GM21786 (cell line): ENCODE measurements at regions not wholly inside any gene's neighbourhood (a gene's known extent, or its start where the extent isn't known, plus 50 kb on each side); places are given as distances from the start of the nearest gene placed in this dataset.

Experiments used
- ATAC-seq: cut with Tn5 transposase; IDR thresholded peaks from one replicate; pipeline ENCODE4 v1.9.1; 2021; ENCODE audit not compliant: unreplicated experiment

DNA sequence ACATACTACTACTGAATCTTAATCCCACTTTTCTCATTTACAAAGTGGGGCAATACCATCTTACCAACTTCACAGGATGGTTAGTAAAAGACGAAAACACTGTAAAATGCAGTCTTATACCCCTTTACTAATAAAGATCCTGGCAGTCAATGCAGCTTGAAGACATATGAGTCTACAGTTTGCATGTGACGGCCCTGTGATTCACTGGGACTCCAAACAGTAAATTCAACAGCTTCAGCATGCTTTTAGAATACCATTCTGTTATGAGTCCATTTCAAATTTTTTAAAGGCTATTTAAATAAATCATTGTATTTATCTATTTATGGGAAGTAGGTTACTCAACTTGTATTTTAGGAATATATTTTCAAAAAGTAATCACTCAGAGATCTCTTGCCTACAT, 629.1 kb downstream of the LIG4 start:
- ATAC-seq = no peak

DNA sequence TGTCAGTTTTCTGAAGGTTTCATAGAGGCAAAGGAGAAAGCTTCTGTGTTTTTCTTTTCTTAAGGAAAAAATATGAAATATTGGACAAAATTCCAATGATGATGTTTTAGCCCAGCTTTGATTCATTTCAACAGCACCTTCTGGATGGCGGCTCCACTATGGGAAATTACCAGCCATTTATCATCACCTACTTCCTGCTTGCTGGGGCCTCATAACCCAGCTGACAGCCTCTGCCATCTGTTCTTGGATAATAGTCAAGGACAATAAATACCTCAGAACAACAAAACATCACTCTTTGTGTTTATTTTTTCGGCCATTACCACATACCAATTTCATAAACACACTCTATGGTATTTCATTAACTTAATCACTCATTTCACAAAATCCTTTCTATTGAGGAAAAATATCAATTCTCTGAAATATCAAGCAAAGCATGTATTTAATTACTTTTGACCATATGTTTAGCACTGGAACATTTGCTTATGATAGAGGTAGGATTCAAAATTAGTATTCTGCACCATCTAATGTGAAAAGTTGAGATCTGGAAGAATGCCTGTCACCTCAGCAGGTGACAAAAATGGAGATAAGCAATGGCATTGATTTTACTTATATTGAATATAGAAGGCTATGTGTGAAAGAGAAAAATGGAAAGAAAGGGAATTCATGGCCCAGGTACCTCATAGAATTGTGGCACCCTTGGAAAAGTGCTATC, 629.7 kb downstream of the LIG4 start:
- ATAC-seq = no peak

GRCh38 chr13:107582171-107582570, 633.2 kb downstream of the LIG4 start:
- no peak for ATAC-seq

- no peak for ATAC-seq
Measured at GRCh38 chr13:107580741-107581412, 634.5 kb downstream of the LIG4 start.

DNA sequence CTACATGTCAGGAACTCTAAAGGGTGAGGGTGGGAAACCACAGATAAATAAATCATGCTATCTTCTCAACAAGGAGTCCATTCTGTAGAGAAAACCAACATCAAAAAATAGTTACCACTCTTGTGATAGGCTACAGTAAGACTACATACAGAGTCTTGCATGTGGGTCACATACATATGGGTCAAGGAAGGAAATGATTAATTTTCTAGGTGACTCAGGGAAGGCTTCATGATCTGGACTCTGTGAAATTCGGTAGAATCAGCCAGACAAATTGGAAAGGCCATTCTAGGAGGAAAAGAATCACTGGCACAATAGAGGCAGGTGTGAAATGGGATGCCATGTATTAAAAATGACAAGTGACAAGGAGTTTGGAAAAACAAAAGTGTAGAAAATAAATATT, 638.9 kb downstream of the LIG4 start:
- no peak for ATAC-seq

DNA sequence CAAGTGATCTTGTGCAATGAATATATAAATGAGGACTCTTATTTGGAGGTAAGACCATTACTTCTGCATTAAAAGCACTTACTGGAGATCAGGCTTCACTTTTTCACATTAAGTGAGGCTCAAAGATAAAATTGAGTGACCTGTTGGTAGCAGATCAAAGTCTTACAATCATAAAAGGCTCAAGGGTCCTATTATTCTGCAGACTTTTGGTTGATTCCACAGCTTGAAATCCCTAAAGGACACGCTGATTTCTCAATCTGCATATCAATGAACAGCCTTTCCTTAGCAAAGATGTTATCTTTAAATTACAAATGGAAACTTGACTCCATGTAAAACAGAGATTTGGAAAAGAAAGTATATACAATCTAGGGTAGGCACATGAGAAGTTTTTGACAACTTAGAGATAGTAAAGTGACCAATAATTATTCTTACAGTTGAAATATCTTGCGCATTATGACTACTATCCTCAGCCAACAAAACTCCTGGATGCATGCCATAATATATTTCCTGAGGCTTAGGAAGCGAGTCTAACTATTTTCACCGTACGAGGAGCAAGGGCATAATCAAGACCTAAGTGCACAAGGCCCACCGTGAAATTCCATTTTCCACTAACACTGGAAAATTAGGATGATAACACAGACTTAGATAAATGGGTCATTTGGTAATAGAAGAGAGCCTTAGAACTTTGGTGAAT, 640.7 kb downstream of the LIG4 start:
- no peak for ATAC-seq

- no peak for ATAC-seq
Measured at GRCh38 chr13:107573184-107573583, 642.2 kb downstream of the LIG4 start.

DNA sequence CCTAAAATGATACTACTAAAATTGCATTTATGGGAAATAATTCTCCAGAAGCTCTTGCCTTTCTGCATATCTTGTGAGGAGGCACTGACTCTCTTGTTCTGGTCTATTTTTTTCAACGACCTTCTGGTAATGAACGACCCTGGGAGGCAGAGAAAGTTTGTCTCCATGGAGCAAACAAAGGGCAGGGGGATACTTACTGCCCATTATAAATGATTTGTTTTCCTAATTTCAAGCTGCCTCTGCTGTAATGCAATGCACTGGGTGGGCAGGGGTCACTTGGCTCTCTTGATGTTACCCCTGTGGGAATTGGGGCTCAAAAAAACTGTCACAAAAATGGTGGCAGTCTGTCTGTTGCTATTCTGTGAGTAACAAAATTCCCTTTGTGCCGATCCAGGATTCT, 643.2 kb downstream of the LIG4 start:
- ATAC-seq = no peak

DNA sequence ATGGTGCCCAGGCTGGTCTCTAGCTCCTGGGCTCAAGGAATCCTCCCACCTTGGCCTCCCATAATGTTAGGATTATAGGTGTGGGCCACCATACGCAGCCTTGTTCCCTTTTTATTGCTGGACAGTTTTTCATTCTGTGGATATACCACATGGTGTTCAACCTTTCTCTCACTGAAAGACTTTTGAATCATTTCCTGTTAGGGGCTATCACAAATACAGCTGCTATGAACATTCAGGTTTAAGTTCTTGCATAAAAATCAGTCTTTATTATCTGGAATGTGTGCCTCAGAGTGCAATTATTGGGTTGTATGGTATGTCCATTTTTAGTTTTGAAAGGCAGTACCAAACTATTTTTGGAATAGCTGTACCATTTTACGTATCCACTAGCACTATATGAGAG, 647.2 kb downstream of the LIG4 start:
- ATAC-seq = no peak

GRCh38 chr13:107563099-107563925, 652.0 kb downstream of the LIG4 start:
- no peak for ATAC-seq

GRCh38 chr13:107562203-107562602, 653.1 kb downstream of the LIG4 start:
- no peak for ATAC-seq

DNA sequence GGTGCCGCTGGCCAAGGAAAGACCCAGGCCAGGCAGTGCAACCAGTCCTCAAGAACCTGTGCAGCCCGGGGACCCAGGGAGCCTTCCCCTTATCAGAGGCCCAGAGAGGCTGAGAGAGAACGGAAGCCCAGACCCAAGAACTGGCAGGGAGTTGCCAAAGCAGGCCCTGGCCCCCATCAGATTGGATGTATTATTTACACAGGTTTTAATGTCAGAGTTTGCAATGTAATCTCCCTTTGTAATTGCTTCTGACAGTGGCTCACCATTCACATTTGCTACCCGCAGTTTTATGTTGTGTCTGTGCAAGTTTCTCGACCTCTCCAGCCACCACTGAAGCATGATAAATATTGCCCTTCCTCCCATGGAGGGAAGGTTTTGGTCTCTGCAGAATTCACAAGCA, 660.9 kb downstream of the LIG4 start:
- ATAC-seq = no peak

DNA sequence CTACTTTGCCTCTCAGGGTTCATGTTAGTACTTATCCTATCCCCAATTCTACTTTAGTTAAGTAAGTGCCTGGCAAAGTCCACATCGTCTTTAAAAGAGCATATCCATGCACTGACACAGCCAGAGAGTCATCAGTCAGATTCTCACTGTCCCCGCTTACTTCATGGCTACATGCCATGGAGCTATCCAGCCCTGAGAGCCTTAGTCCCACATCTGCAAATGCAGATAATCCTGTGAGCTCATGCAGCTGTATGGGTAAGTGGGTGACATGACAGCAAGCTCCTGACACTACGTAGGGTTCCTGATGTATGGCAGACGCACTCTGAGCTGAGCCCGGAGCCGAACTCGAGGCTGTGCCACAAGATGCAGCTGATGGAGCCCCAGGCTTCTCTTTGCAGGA, 661.5 kb downstream of the LIG4 start:
- ATAC-seq = no peak

DNA sequence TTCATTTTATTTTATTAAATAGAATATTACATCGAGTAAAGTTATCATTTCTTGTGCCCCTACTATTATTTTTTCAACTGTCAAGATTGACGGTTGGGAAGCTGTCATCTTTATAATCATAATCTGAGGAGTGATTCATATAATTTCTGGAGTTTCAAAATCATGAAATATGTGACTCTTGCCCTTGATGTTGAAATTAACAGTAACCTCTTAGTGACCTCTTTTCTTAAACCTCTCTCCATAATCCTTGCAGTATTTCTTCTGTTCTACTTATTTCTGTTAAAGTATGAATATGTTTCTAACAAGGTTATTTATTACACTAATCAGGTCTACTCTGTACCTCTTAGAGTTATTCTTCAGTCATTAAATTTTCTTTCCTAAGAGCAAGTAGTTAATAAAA, 663.8 kb downstream of the LIG4 start:
- no peak for ATAC-seq

GRCh38 chr13:107548338-107548737, 667.0 kb downstream of the LIG4 start:
- no peak for ATAC-seq

DNA sequence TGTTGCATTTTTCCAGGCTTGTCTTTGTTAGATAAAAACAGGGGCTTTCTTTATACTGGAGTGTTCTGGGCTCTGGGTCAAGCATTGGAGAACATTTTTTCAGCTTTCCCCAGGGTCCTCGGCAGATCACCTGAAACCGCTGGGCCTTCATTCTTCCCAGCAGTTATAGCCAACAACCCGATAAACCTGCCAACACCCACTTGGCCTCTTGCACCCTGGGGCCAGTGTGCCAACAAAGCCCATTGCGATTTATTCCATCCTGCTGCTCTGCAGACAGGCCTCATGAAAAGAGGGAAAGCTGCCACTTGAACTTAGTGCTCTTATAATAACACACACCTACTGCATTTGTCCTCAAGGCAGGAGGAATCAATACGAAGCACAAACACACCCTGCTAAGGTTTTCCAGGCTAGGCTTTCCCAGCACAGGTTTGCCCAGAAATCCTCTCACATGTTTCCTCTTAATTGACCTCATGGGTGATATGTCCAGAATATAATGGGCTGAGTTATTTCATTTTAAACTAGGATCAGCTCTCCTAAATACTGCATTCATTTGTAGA, 669.3 kb downstream of the LIG4 start:
- ATAC-seq = no peak

DNA sequence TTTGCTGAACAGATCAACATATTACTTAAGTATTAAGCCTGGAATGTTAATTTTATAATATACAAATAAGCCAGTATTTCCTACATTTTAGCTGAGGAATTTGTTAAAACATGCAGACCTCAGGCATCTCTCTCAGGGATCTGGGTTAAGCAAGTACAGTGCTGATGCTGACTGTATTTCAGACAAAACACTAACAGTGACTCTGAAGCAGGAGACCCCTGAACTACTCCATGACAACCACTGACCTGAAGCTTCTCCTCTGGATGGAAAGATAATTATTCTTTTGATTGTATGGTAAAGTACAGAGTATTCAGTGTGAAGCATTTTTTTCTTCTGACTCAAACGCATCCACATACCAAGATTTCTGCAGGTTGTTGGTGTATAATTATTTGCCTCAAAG, 680.8 kb downstream of the LIG4 start:
- no peak for ATAC-seq

GRCh38 chr13:107531816-107532215, 683.5 kb downstream of the LIG4 start:
- no peak for ATAC-seq

GRCh38 chr13:107531180-107531579, 684.2 kb downstream of the LIG4 start:
- no peak for ATAC-seq

DNA sequence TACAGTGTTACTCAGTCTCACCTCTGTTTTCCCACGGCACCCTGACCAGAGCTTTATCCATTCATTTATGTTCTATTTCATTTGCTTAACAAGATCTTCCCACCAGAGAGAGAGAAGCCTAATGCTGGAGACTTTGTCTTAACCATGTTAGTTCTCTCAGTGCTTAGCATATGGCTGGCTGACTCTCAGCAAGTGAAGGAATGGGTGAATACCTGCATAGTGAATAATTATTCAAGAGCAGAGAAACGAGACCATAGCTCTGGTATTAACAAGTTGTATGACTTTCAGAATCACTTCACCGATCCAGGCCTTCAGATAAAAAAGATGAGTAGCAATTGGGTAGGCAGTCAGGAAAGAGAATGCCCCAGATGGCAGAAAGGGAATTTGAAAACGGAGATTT, 686.3 kb downstream of the LIG4 start:
- ATAC-seq = no peak

- ATAC-seq = no peak
Measured at GRCh38 chr13:107518780-107519179, 696.6 kb downstream of the LIG4 start.
